Adrenal gland (tissue), 5 donors: ENCODE measurements at regions not wholly inside any gene's neighbourhood (a gene's known extent, or its start where the extent isn't known, plus 50 kb on each side); places are given as distances from the start of the nearest gene placed in this dataset.

ENCODE experiments used
- POLR2A ChIP-seq, 2 donors: fragments of 450-650 bp; IDR thresholded peaks; one replicate each; pipeline ENCODE4 v1.6.1; 2017; ENCODE audit warnings: antibody characterized with exemption in 2 of 2, mild to moderate bottlenecking in 2 of 2, moderate library complexity in 1 of 2
- TF ChIP-seq, protein P1 (sequence below), 6 experiments: fragments of 450-650 bp in 4 of 6; fragments of 200-600 bp in 2 of 6; sonication (generic) in 1 of 6; IDR thresholded peaks; 1 replicate in 5 of 6; 2 replicates in 1 of 6; pipeline versions ENCODE4 v1.5.1 to v1.8.0; 2016 to 2021; ENCODE audit warnings: antibody characterized with exemption in 6 of 6, mild to moderate bottlenecking in 2 of 6, moderate library complexity in 1 of 6
- donor health status: DM: no; HTN: no; CAD: no.

- TF ChIP-seq, protein P1, sequence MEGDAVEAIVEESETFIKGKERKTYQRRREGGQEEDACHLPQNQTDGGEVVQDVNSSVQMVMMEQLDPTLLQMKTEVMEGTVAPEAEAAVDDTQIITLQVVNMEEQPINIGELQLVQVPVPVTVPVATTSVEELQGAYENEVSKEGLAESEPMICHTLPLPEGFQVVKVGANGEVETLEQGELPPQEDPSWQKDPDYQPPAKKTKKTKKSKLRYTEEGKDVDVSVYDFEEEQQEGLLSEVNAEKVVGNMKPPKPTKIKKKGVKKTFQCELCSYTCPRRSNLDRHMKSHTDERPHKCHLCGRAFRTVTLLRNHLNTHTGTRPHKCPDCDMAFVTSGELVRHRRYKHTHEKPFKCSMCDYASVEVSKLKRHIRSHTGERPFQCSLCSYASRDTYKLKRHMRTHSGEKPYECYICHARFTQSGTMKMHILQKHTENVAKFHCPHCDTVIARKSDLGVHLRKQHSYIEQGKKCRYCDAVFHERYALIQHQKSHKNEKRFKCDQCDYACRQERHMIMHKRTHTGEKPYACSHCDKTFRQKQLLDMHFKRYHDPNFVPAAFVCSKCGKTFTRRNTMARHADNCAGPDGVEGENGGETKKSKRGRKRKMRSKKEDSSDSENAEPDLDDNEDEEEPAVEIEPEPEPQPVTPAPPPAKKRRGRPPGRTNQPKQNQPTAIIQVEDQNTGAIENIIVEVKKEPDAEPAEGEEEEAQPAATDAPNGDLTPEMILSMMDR (IDR thresholded peaks at IDR 0.05), result no peak
- no peak for TF ChIP-seq POLR2A (IDR thresholded peaks at IDR 0.05)
Observed at GRCh38 chr9:20085842-20086241, 297.0 kb upstream of the SLC24A2 start.
